WI38 (cell line): ENCODE measurements at regions not wholly inside any gene's neighbourhood (a gene's known extent, or its start where the extent isn't known, plus 50 kb on each side); places are given as distances from the start of the nearest gene placed in this dataset.
"Not testable (repeated sequence)": the region's sequence is repeated elsewhere in the genome, so short reads cannot be mapped to it uniquely, and the experiment has no call there.

Source experiments
- H3K4me3 ChIP-seq: 2 replicates; pipeline ENCODE4 v1.5.1; 2011; ENCODE audit warnings: low read depth, mild to moderate bottlenecking, control low read depth, low read length
- CTCF ChIP-seq: IDR thresholded peaks from 2 replicates; pipeline ENCODE4 v1.5.1; 2012; ENCODE audit warnings: low read depth, mild to moderate bottlenecking, control low read depth, low read length

DNA sequence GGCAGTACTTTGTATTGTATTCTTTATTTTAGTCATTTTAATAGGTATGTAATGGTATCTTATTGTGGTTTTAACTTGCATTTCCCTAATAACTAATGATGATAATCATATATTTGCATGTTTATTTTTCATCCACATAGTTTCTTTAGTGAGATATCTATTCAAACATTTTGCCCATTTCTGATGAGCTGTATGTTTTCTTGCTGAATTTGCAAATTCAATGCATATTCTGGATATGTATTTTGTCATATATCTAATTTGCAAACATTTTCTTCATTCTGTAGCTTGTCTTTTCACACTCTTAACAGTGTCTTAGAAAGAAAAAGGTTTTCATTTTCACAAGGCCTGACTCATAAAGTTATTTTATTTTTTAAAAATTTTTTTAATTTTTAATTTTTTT lies 372.1 kb downstream of the ZNF674 start:
- no peak overlapping the region for H3K4me3 ChIP-seq
- TF ChIP-seq CTCF, result no peak

GRCh38 chrX:46171457-46171856 lies 373.8 kb downstream of the ZNF674 start:
- H3K4me3 ChIP-seq, result not testable (repeated sequence)

DNA sequence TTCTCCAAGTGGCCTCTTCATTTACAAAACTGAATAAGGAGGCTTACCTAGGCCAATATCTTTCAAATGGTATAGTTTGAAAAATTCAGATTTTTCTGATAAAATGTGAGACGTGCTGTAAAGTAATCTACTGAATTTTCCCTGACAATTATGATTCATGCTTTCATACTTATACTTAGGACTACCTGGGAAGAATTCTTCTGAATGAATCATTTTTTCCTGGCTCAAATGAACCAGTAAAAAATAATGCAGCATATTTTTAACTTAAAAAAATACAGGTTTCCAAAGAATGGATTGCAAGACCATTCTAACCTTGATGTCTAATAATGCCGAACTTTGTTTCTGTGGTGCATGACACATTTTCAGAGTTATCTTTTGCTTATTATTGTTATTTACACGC lies 375.4 kb downstream of the ZNF674 start:
- no peak for TF ChIP-seq CTCF
- H3K4me3 ChIP-seq, result no peak overlapping the region

DNA sequence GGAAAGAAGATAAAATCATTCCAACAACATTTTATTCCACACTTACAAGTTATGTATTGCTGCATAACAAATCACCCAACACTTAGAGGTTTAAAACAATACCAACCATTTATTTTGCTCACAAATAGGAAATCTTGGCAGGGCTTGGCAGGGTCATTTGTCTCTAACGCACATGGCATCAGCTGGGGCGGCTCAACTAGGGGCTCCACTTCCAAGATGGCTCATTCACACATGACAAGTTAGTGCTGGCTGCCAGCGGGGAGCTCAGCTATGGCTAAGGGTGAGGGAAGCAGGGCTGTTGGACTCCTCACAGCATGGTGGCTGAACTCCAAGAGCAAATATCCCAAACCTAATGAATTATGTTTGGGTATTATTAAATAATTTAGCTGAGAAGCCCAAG lies 377.0 kb downstream of the ZNF674 start:
- no peak for TF ChIP-seq CTCF
- H3K4me3 ChIP-seq, result no peak overlapping the region

DNA sequence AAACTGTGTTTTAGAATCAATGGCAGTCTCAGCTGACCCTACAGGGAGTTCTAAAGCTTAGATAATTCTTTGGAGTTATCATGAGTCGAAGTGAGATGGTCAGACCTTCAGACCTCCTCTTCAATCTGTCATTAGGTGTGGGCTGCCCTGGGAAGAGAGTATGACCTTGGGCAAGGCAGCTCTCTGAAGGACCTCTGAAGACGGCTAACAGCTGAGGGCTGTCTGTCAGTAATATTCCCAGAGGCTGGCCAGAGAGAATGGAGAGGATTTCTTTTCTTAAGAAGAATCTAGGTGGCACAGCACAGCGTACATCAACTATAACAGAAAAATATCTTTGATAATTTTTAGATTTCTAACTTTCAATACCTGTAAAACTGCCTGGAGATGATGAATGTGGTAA lies 379.4 kb downstream of the ZNF674 start:
- no peak for TF ChIP-seq CTCF

DNA sequence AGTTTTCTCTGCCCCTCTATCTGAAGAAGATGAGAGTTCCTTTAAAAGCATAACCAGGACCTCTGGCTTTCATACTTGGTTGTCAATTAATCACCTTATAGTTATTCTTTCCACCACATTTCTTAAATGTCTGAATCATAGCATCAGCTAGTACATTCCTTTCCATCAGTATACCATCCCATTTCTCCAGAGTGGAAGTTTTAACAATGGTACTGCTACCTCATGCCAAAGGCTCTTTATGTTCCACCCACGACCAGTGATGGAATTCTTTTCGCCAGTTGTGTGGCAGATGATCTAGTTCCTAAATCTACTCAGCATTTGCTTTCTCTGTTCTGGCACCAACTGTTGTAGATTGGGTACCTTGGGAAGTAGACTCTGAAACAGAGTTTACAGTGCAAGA lies 379.8 kb downstream of the ZNF674 start:
- no peak overlapping the region for H3K4me3 ChIP-seq
- no peak for TF ChIP-seq CTCF

More for the DNA sequence above, 379.4 kb downstream of the ZNF674 start:
- H3K4me3 ChIP-seq, result no peak overlapping the region

GRCh38 chrX:46152756-46153155 lies 392.5 kb downstream of the ZNF674 start:
- H3K4me3 ChIP-seq, result no peak overlapping the region
- TF ChIP-seq CTCF, result no peak

DNA sequence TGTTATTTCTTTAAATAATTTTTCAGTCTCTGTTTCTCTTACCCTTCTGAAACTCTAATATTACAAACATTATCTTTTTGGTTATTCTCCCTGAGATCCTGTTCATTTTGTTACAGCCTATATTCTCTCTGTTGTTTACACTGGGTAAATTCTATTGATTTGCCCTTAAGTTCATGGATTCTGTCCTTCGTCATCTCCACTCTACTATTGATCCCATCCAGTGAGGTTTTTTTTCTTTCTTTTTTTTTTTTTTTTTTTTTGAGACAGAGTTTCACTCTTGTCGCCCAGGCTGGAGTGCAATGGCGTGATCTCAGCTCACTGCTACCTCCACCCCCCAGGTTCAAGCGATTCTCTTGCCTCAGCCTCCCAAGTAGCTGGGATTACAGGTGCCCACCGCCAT lies 393.9 kb downstream of the ZNF674 start:
- not testable (repeated sequence) for H3K4me3 ChIP-seq

GRCh38 chrX:46144566-46144965 lies 400.7 kb downstream of the ZNF674 start:
- no peak for TF ChIP-seq CTCF
- no peak overlapping the region for H3K4me3 ChIP-seq
